Thoracic aorta (tissue), 2 donors: ENCODE measurements at regions not wholly inside any gene's neighbourhood (a gene's known extent, or its start where the extent isn't known, plus 50 kb on each side); places are given as distances from the start of the nearest gene placed in this dataset.

Source experiments
- ATAC-seq: fragments of 150-250 bp; one replicate; pipeline ENCODE4 v1.8.0; 2017; ENCODE audit warnings: low read depth; ENCODE audit not compliant: insufficient number of reproducible peaks, low FRiP score
- DNase-seq: peaks from one replicate; pipeline ENCODE4 v3.0.0-alpha.2; 2020; ENCODE audit warnings: low spot score
- H3K27ac ChIP-seq, 2 donors: fragments of 200-600 bp; sonication (generic); 1 replicate in 1 of 2; 2 replicates in 1 of 2; pipeline ENCODE4 v1.5.1; 2016; ENCODE audit warnings: mild to moderate bottlenecking in 2 of 2, moderate library complexity in 2 of 2
- H3K27me3 ChIP-seq: fragments of 200-600 bp; sonication (generic); replicated peaks from 2 replicates; pipeline ENCODE4 v1.6.0; 2016; ENCODE audit warnings: mild to moderate bottlenecking; ENCODE audit not compliant: insufficient read depth
- H3K36me3 ChIP-seq: fragments of 200-600 bp; sonication (generic); one replicate; pipeline ENCODE4 v1.5.1; 2016
- H3K4me1 ChIP-seq, 2 donors: fragments of 200-600 bp; sonication (generic); 1 replicate in 1 of 2; 2 replicates in 1 of 2; pipeline versions ENCODE4 v1.5.1 to v1.6.0; 2016; ENCODE audit warnings: low read depth in 2 of 2, mild to moderate bottlenecking in 1 of 2; ENCODE audit not compliant: control insufficient read depth in 1 of 2
- H3K4me3 ChIP-seq: fragments of 200-600 bp; sonication (generic); 2 replicates; pipeline ENCODE4 v1.5.1; 2016; ENCODE audit warnings: mild to moderate bottlenecking
- H3K9me3 ChIP-seq: fragments of 200-600 bp; sonication (generic); 2 replicates; pipeline ENCODE4 v1.5.1; 2016
- TF ChIP-seq, protein P1 (sequence below): fragments of 200-600 bp; sonication (generic); IDR thresholded peaks from one replicate; pipeline ENCODE4 v1.5.1; 2019; ENCODE audit warnings: antibody characterized with exemption

DNA sequence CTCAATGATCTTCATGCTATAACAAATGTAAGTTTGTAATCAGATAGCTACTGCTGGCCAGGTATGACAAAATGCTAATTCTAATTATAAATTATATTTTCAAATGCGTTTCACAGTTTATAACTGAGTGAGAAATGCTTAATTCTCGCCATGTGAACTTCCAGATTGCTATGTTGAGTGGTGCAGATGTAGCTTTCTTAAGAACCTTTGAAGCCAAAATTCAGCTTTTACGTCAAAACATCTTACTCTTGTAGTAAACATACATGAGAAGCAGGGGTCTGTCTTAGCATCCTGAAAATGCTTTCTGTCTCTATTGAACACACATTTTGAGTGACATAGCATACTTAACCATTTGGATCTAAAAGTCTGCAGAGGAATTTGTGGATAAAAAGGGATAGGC, 176.5 kb upstream of the PRICKLE1 start:
- TF ChIP-seq, protein P1, sequence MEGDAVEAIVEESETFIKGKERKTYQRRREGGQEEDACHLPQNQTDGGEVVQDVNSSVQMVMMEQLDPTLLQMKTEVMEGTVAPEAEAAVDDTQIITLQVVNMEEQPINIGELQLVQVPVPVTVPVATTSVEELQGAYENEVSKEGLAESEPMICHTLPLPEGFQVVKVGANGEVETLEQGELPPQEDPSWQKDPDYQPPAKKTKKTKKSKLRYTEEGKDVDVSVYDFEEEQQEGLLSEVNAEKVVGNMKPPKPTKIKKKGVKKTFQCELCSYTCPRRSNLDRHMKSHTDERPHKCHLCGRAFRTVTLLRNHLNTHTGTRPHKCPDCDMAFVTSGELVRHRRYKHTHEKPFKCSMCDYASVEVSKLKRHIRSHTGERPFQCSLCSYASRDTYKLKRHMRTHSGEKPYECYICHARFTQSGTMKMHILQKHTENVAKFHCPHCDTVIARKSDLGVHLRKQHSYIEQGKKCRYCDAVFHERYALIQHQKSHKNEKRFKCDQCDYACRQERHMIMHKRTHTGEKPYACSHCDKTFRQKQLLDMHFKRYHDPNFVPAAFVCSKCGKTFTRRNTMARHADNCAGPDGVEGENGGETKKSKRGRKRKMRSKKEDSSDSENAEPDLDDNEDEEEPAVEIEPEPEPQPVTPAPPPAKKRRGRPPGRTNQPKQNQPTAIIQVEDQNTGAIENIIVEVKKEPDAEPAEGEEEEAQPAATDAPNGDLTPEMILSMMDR: no peak
- Histone ChIP-seq H3K9me3 (no peaks in the 10 kb centered on the region), H3K4me1 (no peaks in the 10 kb centered on the region), H3K36me3 (no peaks in the 10 kb centered on the region), H3K4me3 (no peak overlapping the region), H3K27ac (no peak overlapping the region), H3K27me3 (no peaks in the 10 kb centered on the region)
- DNase-seq (no peak), ATAC-seq (no peak)

DNA sequence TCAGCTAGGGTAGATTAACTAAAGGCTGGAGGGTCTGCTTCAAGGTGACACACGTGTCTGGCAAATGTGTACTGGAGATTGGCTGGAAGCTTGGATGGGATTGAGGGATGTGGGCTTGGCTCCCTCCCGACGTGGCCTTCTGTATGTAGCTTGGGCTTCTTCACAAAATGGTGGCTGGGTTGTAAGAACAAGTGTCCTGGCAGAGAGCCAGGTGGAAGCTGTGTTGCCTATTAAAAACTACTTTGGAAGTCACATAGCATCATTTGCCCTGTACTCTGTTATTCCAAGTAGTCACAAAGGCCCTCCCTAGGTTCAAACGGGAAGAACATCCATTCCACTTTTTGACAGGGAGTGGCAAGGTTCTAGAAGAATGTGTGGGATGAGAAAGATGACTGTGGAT, 174.1 kb upstream of the PRICKLE1 start:
- DNase-seq: no peak
- peaks cover 0 to 3% of the 10 kb centered on the region in 2 donors for H3K4me1 ChIP-seq
- no peaks in the 10 kb centered on the region for H3K27me3 ChIP-seq
- TF ChIP-seq, protein P1: no peak
- no peak for ATAC-seq
- no peaks in the 10 kb centered on the region for H3K36me3 ChIP-seq
- no peak overlapping the region for H3K27ac ChIP-seq
- H3K4me3 ChIP-seq: no peak overlapping the region
- no peaks in the 10 kb centered on the region for H3K9me3 ChIP-seq

DNA sequence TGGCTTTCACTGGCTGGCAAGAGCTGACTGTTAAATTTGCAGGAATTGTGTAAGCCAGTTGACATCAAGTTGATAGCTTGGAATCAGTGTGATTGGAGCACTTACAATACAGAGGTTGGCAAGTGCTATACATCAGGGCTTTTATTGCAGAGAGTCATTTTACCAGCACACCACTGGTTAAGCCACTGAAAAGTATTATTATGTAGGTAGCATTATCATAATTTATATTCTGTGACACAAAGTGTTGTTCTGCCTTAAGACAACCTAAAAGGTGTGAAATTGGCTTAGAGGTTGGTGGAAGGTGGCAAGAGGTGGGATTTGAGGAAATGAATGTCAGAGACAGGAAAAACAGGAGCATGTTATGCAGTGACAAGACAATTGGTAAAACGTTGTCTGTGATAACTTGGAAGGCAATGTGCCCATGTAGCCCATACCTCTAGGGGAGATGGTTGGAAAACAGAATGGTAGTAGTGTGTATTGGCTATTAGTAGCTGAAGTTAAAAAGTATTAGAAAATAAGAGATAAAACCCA, 172.9 kb upstream of the PRICKLE1 start:
- Histone ChIP-seq H3K36me3 (no peaks in the 10 kb centered on the region), H3K4me3 (no peak overlapping the region), H3K9me3 (no peaks in the 10 kb centered on the region), H3K27me3 (no peaks in the 10 kb centered on the region), H3K27ac (no peak overlapping the region), H3K4me1 (peaks cover 0 to 3% of the 10 kb centered on the region in 2 donors)
- no peak for ATAC-seq
- TF ChIP-seq, protein P1: no peak
- DNase-seq: no peak

DNA sequence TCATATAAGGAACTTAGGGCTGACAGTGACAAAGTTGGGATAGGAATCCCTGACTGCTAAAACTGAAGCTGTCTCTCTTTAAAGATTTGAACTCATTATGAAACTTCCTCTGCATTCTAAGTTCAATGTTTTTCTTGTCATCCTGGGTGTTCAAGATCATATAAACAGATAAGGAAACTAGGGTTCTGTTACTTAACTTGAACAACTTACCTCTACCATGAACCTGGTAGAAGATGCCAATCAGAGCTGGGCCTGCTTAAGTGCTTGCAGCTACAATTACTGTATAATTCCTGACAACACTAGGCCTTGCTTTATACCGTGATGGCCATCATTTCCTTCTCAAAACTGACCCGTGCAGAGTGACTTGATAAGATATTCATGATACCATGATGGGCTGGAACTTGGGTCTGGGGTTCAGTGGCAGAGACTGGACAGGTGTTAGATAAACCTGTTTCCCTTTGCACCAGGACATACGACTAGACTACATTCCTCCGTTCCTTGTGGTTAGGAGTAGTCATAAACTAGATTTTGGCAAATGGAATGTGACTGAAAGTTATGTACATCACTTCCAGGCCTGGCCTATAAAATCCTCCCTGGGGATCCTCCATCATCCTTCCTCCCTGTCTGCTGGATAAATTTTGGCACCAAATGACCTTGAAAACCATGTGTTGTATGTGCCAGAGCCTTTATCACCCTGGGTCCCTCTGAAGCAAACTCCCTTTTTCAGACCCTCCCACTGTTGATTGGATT, 172.2 kb upstream of the PRICKLE1 start:
- ATAC-seq: no peak
- no peaks in the 10 kb centered on the region for H3K27me3 ChIP-seq
- DNase-seq: no peak
- no peak overlapping the region for H3K4me3 ChIP-seq
- H3K36me3 ChIP-seq: no peaks in the 10 kb centered on the region
- H3K9me3 ChIP-seq: no peaks in the 10 kb centered on the region
- peaks cover 0 to 3% of the 10 kb centered on the region in 2 donors for H3K4me1 ChIP-seq
- TF ChIP-seq, protein P1: no peak
- H3K27ac ChIP-seq: no peak overlapping the region

DNA sequence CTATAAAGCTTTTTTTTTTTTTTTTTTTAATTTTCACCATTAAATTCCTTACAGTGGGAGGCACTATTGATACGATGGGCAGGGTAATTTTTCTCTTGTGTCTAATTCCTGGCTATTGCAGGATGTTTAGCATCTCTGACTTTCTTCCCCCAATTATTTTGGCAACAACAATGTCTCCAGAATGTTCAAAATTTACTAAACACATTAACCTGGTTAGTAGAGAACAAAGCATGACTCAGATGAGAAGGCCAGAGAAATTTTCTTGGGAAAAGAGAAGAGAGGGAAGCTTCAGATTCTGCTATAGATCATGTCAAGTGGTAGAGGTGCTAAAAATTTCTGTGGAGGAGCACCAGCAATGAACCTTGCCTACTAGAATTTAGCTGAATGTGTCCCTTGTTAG, 171.5 kb upstream of the PRICKLE1 start:
- Histone ChIP-seq H3K36me3 (no peaks in the 10 kb centered on the region), H3K4me3 (no peak overlapping the region), H3K4me1 (peaks cover 0 to 3% of the 10 kb centered on the region in 2 donors), H3K27me3 (no peaks in the 10 kb centered on the region), H3K9me3 (no peaks in the 10 kb centered on the region), H3K27ac (no peak overlapping the region)
- DNase-seq (no peak), ATAC-seq (no peak)
- TF ChIP-seq, protein P1: no peak
